Vagina (tissue), 2 donors: ENCODE measurements at regions not wholly inside any gene's neighbourhood (a gene's known extent, or its start where the extent isn't known, plus 50 kb on each side); places are given as distances from the start of the nearest gene placed in this dataset.

Experiments used
- CTCF ChIP-seq, 3 experiments: fragments of 450-650 bp in 2 of 3; fragments of 200-600 bp in 1 of 3; sonication (generic) in 1 of 3; IDR thresholded peaks; one replicate each; pipeline ENCODE4 v1.5.1; 2017 to 2019; ENCODE audit warnings: antibody characterized with exemption in 3 of 3, mild to moderate bottlenecking in 2 of 3, moderate library complexity in 2 of 3
- POLR2AphosphoS5 ChIP-seq, 2 donors: sonication (generic); formaldehyde crosslinking; IDR thresholded peaks; one replicate each; pipeline ENCODE4 v1.9.0; 2017; ENCODE audit warnings: antibody characterized with exemption in 2 of 2, mild to moderate bottlenecking in 2 of 2, low read depth in 1 of 2; ENCODE audit not compliant: insufficient read depth in 1 of 2

GRCh38 chr2:122851161-122851560 is 1095.7 kb downstream of the TSN start:
- no peak for TF ChIP-seq POLR2AphosphoS5 (IDR thresholded peaks at IDR 0.05; ENCODE audit: insufficient read depth in 1 of 2, low read depth in 1 of 2)
- no peak for TF ChIP-seq CTCF (IDR thresholded peaks at IDR 0.05)
